PFSK-1 (cell line): ENCODE measurements at regions not wholly inside any gene's neighbourhood (a gene's known extent, or its start where the extent isn't known, plus 50 kb on each side); places are given as distances from the start of the nearest gene placed in this dataset.

ENCODE experiments used
- FOXP2 ChIP-seq: optimal IDR thresholded peaks from 2 replicates; pipeline ENCODE3; 2011; ENCODE audit warnings: borderline replicate concordance, control low read depth, inconsistent platforms; ENCODE audit not compliant: insufficient read depth; ENCODE audit errors: extremely low read length, extremely low read depth
- POLR2AphosphoS5 ChIP-seq: IDR thresholded peaks from 2 replicates; pipeline ENCODE4 v1.6.1; 2012; ENCODE audit warnings: low read depth, mild to moderate bottlenecking, control low read depth, low read length, moderate library complexity
- REST ChIP-seq, 2 experiments: IDR thresholded peaks; 2 replicates each; pipeline versions ENCODE4 v1.6.1 to v1.8.0; 2011 to 2012; ENCODE audit warnings: low read depth in 2 of 2, low read length in 2 of 2, control low read depth in 1 of 2, inconsistent platforms in 1 of 2, mild to moderate bottlenecking in 1 of 2, moderate library complexity in 1 of 2; ENCODE audit not compliant: insufficient read depth in 1 of 2
- SIN3A ChIP-seq: IDR thresholded peaks from 2 replicates; pipeline ENCODE4 v1.6.1; 2012; ENCODE audit warnings: mild to moderate bottlenecking, low read length, moderate library complexity, borderline replicate concordance; ENCODE audit not compliant: insufficient read depth
- TAF1 ChIP-seq: IDR thresholded peaks from 2 replicates; pipeline ENCODE4 v1.6.1; 2012; ENCODE audit warnings: low read length, control low read depth, borderline replicate concordance; ENCODE audit not compliant: insufficient read depth

GRCh38 chr5:5905186-5905585 is 473.2 kb downstream of the MED10 start:
- TF ChIP-seq FOXP2 (no peak), REST (IDR thresholded peaks at IDR 0.05; ENCODE audit: insufficient read depth in 1 of 2, low read depth in 2 of 2, low read length in 2 of 2) (no peak), POLR2AphosphoS5 (no peak), TAF1 (no peak), SIN3A (no peak)

- no peak for TF ChIP-seq REST (IDR thresholded peaks at IDR 0.05; ENCODE audit: insufficient read depth in 1 of 2, low read depth in 2 of 2, low read length in 2 of 2)
- TF ChIP-seq SIN3A: no peak
- no peak for TF ChIP-seq POLR2AphosphoS5
- TF ChIP-seq TAF1: no peak
- no peak for TF ChIP-seq FOXP2
Observed at GRCh38 chr5:5904113-5904512, 474.2 kb downstream of the MED10 start.

GRCh38 chr5:5902678-5903646 is 475.4 kb downstream of the MED10 start:
- no peak for TF ChIP-seq SIN3A
- TF ChIP-seq FOXP2: no peak
- no peak for TF ChIP-seq TAF1
- no peak for TF ChIP-seq POLR2AphosphoS5
- TF ChIP-seq REST (IDR thresholded peaks at IDR 0.05; ENCODE audit: insufficient read depth in 1 of 2, low read depth in 2 of 2, low read length in 2 of 2): no peak

GRCh38 chr5:5900350-5900749 is 477.9 kb downstream of the ICE1 start:
- no peak for TF ChIP-seq TAF1
- TF ChIP-seq POLR2AphosphoS5: no peak
- TF ChIP-seq REST (IDR thresholded peaks at IDR 0.05; ENCODE audit: insufficient read depth in 1 of 2, low read depth in 2 of 2, low read length in 2 of 2): no peak
- no peak for TF ChIP-seq SIN3A
- no peak for TF ChIP-seq FOXP2
